NCI-H2227 treated with DMSO at 0.1 percent for 48 hours (cell line): ENCODE measurements at regions not wholly inside any gene's neighbourhood (a gene's known extent, or its start where the extent isn't known, plus 50 kb on each side); places are given as distances from the start of the nearest gene placed in this dataset.
"Not testable (repeated sequence)": the region's sequence is repeated elsewhere in the genome, so short reads cannot be mapped to it uniquely, and the experiment has no call there.

Source experiments
- DNase-seq: peaks from one replicate; lab custom pipeline; 2025; lab: John Stamatoyannopoulos, UW

GRCh38 chr13:22897571-22898314 lies 283.0 kb upstream of the SGCG start:
- no peak for DNase-seq

GRCh38 chr13:22900416-22900951 lies 280.3 kb upstream of the SGCG start:
- not testable (repeated sequence) for DNase-seq

- no peak for DNase-seq
These were observed 277.5 kb upstream of the SGCG start for GRCh38 chr13:22903301-22903700.

- no peak for DNase-seq
These were observed 276.9 kb upstream of the SGCG start for GRCh38 chr13:22903925-22904324.

GRCh38 chr13:22915442-22916082 lies 265.2 kb upstream of the SGCG start:
- no peak for DNase-seq

- DNase-seq, result not testable (repeated sequence)
These were observed 264.5 kb upstream of the SGCG start for GRCh38 chr13:22916276-22916675.

- no peak for DNase-seq
These were observed 254.7 kb upstream of the SGCG start for GRCh38 chr13:22925881-22926747.

GRCh38 chr13:22926748-22927400 lies 253.9 kb upstream of the SGCG start:
- DNase-seq, result no peak

- not testable (repeated sequence) for DNase-seq
These were observed 252.9 kb upstream of the SGCG start for GRCh38 chr13:22927845-22928244.

- no peak for DNase-seq
These were observed 251.2 kb upstream of the SGCG start for GRCh38 chr13:22929381-22930126.

- no peak for DNase-seq
These were observed 249.2 kb upstream of the SGCG start for GRCh38 chr13:22931576-22931975.

GRCh38 chr13:22932632-22933412 lies 248.0 kb upstream of the SGCG start:
- not testable (repeated sequence) for DNase-seq

- no peak for DNase-seq
These were observed 247.1 kb upstream of the SGCG start for GRCh38 chr13:22933571-22934181.

GRCh38 chr13:22934744-22935523 lies 245.8 kb upstream of the SGCG start:
- no peak for DNase-seq

GRCh38 chr13:22936228-22936627 lies 244.6 kb upstream of the SGCG start:
- no peak for DNase-seq

GRCh38 chr13:22937241-22937640 lies 243.5 kb upstream of the SGCG start:
- no peak for DNase-seq

- DNase-seq, result no peak
These were observed 242.8 kb upstream of the SGCG start for GRCh38 chr13:22937953-22938352.

GRCh38 chr13:22938576-22938975 lies 242.2 kb upstream of the SGCG start:
- DNase-seq, result no peak

- DNase-seq, result no peak
These were observed 241.6 kb upstream of the SGCG start for GRCh38 chr13:22939157-22939556.
